ENCODE measurements at regions not wholly inside any gene's neighbourhood (a gene's known extent, or its start where the extent isn't known, plus 50 kb on each side); places are given as distances from the start of the nearest gene placed in this dataset.

DNA sequence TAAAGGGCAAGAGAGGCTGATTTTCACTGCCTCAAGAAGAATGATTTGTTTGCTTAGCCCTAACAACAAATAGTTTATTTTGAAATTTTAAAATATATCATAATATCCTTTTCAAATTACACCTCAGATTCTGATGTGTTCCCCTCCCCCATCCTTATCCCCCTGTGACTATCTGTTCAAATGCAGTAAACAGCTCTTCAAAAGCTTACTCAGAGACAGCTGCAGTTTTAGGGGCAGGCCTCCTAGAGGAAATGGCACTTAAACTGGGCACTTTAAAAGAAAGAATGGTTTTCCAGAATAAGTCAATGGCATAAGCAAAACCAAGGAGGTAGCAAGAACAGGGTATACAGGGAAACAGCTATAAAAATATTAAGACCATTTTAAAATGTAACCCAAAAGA lies 118.6 kb upstream of the UST start:
- Histone ChIP-seq H3K9ac (ENCODE audit: low read depth in 1 of 2, low read length in 2 of 2) (no peak overlapping the region), H3K4me3 (ENCODE audit: low read depth in 1 of 3, low read length in 3 of 3) (no peak overlapping the region), H3K27me3 (ENCODE audit: control insufficient read depth in 4 of 4, insufficient read depth in 4 of 4, low read length in 3 of 4) (peaks cover 0 to 2% (median 0%) of the 10 kb centered on the region in 4 donors), H3K9me3 (ENCODE audit: control insufficient read depth in 4 of 4, low read length in 3 of 4) (no peaks in the 10 kb centered on the region), H3K36me3 (ENCODE audit: control insufficient read depth in 4 of 4, insufficient read depth in 3 of 4, low read depth in 1 of 4, low read length in 3 of 4) (no peaks in the 10 kb centered on the region), H3K27ac (ENCODE audit: low read depth in 1 of 2, low read length in 2 of 2) (no peak overlapping the region), H3K4me1 (ENCODE audit: control insufficient read depth in 4 of 4, insufficient read depth in 4 of 4, low read length in 3 of 4) (no peaks in the 10 kb centered on the region)
- TF ChIP-seq YY1 (IDR thresholded peaks at IDR 0.05) (no peak), NR2F2 (IDR thresholded peaks at IDR 0.05) (no peak), GABPA (IDR thresholded peaks at IDR 0.05 in 1 of 2, conservative IDR thresholded peaks at IDR 0.05 in 1 of 2) (no peak), TAF1 (conservative IDR thresholded peaks at IDR 0.05) (no peak), RXRA (IDR thresholded peaks at IDR 0.05) (no peak), FOXA1 (IDR thresholded peaks at IDR 0.05) (no peak), HNF4G (IDR thresholded peaks at IDR 0.05) (no peak), RAD21 (IDR thresholded peaks at IDR 0.05) (no peak), FOXA2 (IDR thresholded peaks at IDR 0.05) (no peak), SP1 (IDR thresholded peaks at IDR 0.05) (no peak), HNF4A (conservative IDR thresholded peaks at IDR 0.05) (no peak), JUND (IDR thresholded peaks at IDR 0.05) (no peak), EGR1 (IDR thresholded peaks at IDR 0.05; ENCODE audit: low read depth in 2 of 2) (no peak)
- TF ChIP-seq, protein P1, sequence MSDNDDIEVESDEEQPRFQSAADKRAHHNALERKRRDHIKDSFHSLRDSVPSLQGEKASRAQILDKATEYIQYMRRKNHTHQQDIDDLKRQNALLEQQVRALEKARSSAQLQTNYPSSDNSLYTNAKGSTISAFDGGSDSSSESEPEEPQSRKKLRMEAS (IDR thresholded peaks at IDR 0.05) = no peak
- TF ChIP-seq, protein P2, sequence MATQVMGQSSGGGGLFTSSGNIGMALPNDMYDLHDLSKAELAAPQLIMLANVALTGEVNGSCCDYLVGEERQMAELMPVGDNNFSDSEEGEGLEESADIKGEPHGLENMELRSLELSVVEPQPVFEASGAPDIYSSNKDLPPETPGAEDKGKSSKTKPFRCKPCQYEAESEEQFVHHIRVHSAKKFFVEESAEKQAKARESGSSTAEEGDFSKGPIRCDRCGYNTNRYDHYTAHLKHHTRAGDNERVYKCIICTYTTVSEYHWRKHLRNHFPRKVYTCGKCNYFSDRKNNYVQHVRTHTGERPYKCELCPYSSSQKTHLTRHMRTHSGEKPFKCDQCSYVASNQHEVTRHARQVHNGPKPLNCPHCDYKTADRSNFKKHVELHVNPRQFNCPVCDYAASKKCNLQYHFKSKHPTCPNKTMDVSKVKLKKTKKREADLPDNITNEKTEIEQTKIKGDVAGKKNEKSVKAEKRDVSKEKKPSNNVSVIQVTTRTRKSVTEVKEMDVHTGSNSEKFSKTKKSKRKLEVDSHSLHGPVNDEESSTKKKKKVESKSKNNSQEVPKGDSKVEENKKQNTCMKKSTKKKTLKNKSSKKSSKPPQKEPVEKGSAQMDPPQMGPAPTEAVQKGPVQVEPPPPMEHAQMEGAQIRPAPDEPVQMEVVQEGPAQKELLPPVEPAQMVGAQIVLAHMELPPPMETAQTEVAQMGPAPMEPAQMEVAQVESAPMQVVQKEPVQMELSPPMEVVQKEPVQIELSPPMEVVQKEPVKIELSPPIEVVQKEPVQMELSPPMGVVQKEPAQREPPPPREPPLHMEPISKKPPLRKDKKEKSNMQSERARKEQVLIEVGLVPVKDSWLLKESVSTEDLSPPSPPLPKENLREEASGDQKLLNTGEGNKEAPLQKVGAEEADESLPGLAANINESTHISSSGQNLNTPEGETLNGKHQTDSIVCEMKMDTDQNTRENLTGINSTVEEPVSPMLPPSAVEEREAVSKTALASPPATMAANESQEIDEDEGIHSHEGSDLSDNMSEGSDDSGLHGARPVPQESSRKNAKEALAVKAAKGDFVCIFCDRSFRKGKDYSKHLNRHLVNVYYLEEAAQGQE (IDR thresholded peaks at IDR 0.05) = no peak
- TF ChIP-seq, protein P3, sequence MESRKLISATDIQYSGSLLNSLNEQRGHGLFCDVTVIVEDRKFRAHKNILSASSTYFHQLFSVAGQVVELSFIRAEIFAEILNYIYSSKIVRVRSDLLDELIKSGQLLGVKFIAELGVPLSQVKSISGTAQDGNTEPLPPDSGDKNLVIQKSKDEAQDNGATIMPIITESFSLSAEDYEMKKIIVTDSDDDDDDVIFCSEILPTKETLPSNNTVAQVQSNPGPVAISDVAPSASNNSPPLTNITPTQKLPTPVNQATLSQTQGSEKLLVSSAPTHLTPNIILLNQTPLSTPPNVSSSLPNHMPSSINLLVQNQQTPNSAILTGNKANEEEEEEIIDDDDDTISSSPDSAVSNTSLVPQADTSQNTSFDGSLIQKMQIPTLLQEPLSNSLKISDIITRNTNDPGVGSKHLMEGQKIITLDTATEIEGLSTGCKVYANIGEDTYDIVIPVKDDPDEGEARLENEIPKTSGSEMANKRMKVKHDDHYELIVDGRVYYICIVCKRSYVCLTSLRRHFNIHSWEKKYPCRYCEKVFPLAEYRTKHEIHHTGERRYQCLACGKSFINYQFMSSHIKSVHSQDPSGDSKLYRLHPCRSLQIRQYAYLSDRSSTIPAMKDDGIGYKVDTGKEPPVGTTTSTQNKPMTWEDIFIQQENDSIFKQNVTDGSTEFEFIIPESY (IDR thresholded peaks at IDR 0.05) = no peak
- TF ChIP-seq, protein P4, sequence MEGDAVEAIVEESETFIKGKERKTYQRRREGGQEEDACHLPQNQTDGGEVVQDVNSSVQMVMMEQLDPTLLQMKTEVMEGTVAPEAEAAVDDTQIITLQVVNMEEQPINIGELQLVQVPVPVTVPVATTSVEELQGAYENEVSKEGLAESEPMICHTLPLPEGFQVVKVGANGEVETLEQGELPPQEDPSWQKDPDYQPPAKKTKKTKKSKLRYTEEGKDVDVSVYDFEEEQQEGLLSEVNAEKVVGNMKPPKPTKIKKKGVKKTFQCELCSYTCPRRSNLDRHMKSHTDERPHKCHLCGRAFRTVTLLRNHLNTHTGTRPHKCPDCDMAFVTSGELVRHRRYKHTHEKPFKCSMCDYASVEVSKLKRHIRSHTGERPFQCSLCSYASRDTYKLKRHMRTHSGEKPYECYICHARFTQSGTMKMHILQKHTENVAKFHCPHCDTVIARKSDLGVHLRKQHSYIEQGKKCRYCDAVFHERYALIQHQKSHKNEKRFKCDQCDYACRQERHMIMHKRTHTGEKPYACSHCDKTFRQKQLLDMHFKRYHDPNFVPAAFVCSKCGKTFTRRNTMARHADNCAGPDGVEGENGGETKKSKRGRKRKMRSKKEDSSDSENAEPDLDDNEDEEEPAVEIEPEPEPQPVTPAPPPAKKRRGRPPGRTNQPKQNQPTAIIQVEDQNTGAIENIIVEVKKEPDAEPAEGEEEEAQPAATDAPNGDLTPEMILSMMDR (IDR thresholded peaks at IDR 0.05; ENCODE audit: low read depth, low read length, missing input control) = no peak
- TF ChIP-seq, protein P5, sequence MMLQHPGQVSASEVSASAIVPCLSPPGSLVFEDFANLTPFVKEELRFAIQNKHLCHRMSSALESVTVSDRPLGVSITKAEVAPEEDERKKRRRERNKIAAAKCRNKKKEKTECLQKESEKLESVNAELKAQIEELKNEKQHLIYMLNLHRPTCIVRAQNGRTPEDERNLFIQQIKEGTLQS (IDR thresholded peaks at IDR 0.05) = no peak
- no peak for DNase-seq (ENCODE audit: low spot score)
